Stimulated activated CD4-positive, alpha-beta T cell treated with anti-CD3 and anti-CD28 coated beads, TNF-alpha, amount 100 ng/mL, for 24 hours (primary cell): ENCODE measurements at regions not wholly inside any gene's neighbourhood (a gene's known extent, or its start where the extent isn't known, plus 50 kb on each side); places are given as distances from the start of the nearest gene placed in this dataset.
"Not testable (repeated sequence)": the region's sequence is repeated elsewhere in the genome, so short reads cannot be mapped to it uniquely, and the experiment has no call there.

Experiments used
- DNase-seq, 3 experiments: peaks; one replicate each; pipeline ENCODE4 v3.0.0-alpha.2; 2020; ENCODE audit warnings: low read depth in 3 of 3

GRCh38 chr14:65962952-65963351 lies 523.2 kb upstream of the CCDC196 start:
- DNase-seq, result no peak

- DNase-seq, result no peak
Observed at GRCh38 chr14:65964366-65964765, 521.8 kb upstream of the CCDC196 start.

- DNase-seq, result no peak
Observed at GRCh38 chr14:65966188-65966587, 520.0 kb upstream of the CCDC196 start.

- DNase-seq, result no peak
Observed at GRCh38 chr14:65972346-65972870, 513.8 kb upstream of the CCDC196 start.

- no peak for DNase-seq
Observed at GRCh38 chr14:65972891-65973290, 513.3 kb upstream of the CCDC196 start.

- DNase-seq, result no peak
Observed at GRCh38 chr14:65975865-65976264, 510.3 kb upstream of the CCDC196 start.

- no peak for DNase-seq
Observed at GRCh38 chr14:65976761-65977404, 509.3 kb upstream of the CCDC196 start.

GRCh38 chr14:65981192-65981843 lies 504.9 kb upstream of the CCDC196 start:
- DNase-seq, result no peak

GRCh38 chr14:65986041-65986440 lies 500.1 kb upstream of the CCDC196 start:
- no peak for DNase-seq

GRCh38 chr14:65989981-65990380 lies 496.2 kb upstream of the CCDC196 start:
- DNase-seq, result no peak

- DNase-seq, result no peak
Observed at GRCh38 chr14:65991104-65991503, 495.1 kb upstream of the CCDC196 start.

- not testable (repeated sequence) for DNase-seq
Observed at GRCh38 chr14:65991935-65992334, 494.2 kb upstream of the CCDC196 start.

- no peak for DNase-seq
Observed at GRCh38 chr14:65993103-65993502, 493.1 kb upstream of the CCDC196 start.

- DNase-seq, result no peak
Observed at GRCh38 chr14:65993996-65994395, 492.2 kb upstream of the CCDC196 start.

GRCh38 chr14:65997347-65997746 lies 488.8 kb upstream of the CCDC196 start:
- DNase-seq, result no peak

GRCh38 chr14:65999865-66000264 lies 486.3 kb upstream of the CCDC196 start:
- no peak for DNase-seq

- DNase-seq, result no peak
Observed at GRCh38 chr14:66000766-66001165, 485.4 kb upstream of the CCDC196 start.

- no peak for DNase-seq
Observed at GRCh38 chr14:66001356-66001755, 484.8 kb upstream of the CCDC196 start.

- no peak for DNase-seq
Observed at GRCh38 chr14:66003082-66003730, 483.0 kb upstream of the CCDC196 start.

GRCh38 chr14:66005900-66006434 lies 480.2 kb upstream of the CCDC196 start:
- no peak for DNase-seq

GRCh38 chr14:66008631-66009030 lies 477.5 kb upstream of the CCDC196 start:
- no peak for DNase-seq

- no peak for DNase-seq
Observed at GRCh38 chr14:66009089-66009488, 477.1 kb upstream of the CCDC196 start.

GRCh38 chr14:66010695-66011094 lies 475.5 kb upstream of the CCDC196 start:
- no peak for DNase-seq
